ENCODE measurements at regions not wholly inside any gene's neighbourhood (a gene's known extent, or its start where the extent isn't known, plus 50 kb on each side); places are given as distances from the start of the nearest gene placed in this dataset.

GRCh38 chr6:21537637-21538036 lies 55.9 kb upstream of the SOX4 start:
- peaks cover 2% of the 10 kb centered on the region for H3K36me3 Mint-ChIP-seq (ENCODE audit: low read depth)
- no peak overlapping the region for H3K4me3 Mint-ChIP-seq
- no peaks in the 10 kb centered on the region for H3K4me1 Mint-ChIP-seq
- no peak for DNase-seq
- no peaks in the 10 kb centered on the region for H3K9me3 ChIP-seq (ENCODE audit: control insufficient read depth, low read length, poor library complexity, severe bottlenecking)
- peaks cover 26% of the 10 kb centered on the region for H3K27me3 Mint-ChIP-seq
- no peak overlapping the region for H3K27ac Mint-ChIP-seq
- ATAC-seq, result no peak

DNA sequence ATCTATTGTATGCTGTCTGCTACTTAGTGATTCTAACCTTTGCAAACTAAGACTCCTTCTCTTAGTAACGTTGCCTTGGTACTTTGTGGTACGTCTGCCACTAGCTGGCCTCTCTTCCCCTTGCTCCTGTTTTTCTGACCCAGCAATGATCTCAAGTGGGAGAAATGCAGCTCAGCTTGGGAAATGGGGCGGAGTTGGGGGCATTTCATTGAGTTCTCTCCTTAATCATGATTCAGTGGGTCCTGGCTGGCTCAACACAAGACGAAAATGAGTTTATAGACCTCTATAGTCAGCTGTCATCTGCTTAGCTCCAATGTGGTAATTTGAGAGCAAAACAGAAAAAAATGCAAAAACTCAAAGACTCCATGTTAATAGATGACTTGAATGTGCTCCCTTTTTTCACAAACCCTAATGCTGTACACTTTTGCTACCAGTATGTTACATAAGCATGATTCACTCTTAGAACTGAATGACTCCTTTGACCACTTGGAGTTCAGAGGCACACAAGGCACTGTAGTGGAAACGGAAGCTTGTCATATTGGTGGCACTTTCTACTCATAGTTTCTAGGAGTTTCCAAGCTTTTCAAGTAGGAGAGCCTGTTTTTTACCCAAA lies 55.3 kb upstream of the SOX4 start:
- DNase-seq (no peak), ATAC-seq (no peak)
- Mint-ChIP-seq H3K4me3 (no peak overlapping the region), H3K36me3 (ENCODE audit: low read depth) (peaks cover under 1% of the 10 kb centered on the region), H3K27me3 (peaks cover 21% of the 10 kb centered on the region), H3K4me1 (no peaks in the 10 kb centered on the region), H3K27ac (no peak overlapping the region)
- H3K9me3 ChIP-seq (ENCODE audit: control insufficient read depth, low read length, poor library complexity, severe bottlenecking), result no peaks in the 10 kb centered on the region

DNA sequence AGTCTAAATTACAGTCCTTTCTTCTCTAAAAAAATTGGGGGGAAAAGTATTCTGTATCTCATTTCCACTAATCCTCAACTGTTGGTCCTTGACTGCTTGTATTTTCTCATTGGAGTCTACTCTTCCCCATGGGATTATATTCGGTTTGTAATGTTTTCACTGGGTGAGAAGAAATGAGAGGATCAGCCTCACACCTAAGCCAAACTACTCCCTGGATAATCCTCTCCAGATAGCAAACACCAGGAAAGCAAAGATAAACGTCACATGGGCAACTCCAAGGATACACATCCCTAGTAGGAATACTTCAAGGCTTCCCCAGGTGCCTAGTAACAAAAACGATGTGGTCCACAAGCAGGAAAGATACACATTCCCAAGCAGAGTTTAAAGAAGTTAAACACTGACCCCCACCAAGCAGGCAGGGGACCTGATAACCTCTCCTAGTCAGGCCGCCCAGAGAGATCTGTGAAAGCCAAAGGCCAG lies 53.9 kb upstream of the SOX4 start:
- Mint-ChIP-seq H3K4me1 (no peaks in the 10 kb centered on the region), H3K27ac (no peak overlapping the region), H3K36me3 (ENCODE audit: low read depth) (no peaks in the 10 kb centered on the region), H3K27me3 (peaks cover 20% of the 10 kb centered on the region), H3K4me3 (no peak overlapping the region)
- ATAC-seq (no peak), DNase-seq (no peak)
- no peaks in the 10 kb centered on the region for H3K9me3 ChIP-seq (ENCODE audit: control insufficient read depth, low read length, poor library complexity, severe bottlenecking)
